ENCODE measurements at regions not wholly inside any gene's neighbourhood (a gene's known extent, or its start where the extent isn't known, plus 50 kb on each side); places are given as distances from the start of the nearest gene placed in this dataset.

GRCh38 chr5:2137444-2138050 lies 254.8 kb upstream of the IRX4 start:
- no peak for DNase-seq (ENCODE audit: low read depth in 1 of 2, low spot score in 1 of 2)

GRCh38 chr5:2136728-2137333 lies 254.1 kb upstream of the IRX4 start:
- DNase-seq (ENCODE audit: low read depth in 1 of 2, low spot score in 1 of 2), result no peak

- DNase-seq (ENCODE audit: low read depth in 1 of 2, low spot score in 1 of 2), result no peak
Measured at GRCh38 chr5:2135833-2136232, 253.1 kb upstream of the IRX4 start.

- DNase-seq (ENCODE audit: low read depth in 1 of 2, low spot score in 1 of 2), result no peak
Measured at GRCh38 chr5:2135354-2135753, 252.6 kb upstream of the IRX4 start.

GRCh38 chr5:2134543-2135292 lies 252.0 kb upstream of the IRX4 start:
- no peak for DNase-seq (ENCODE audit: low read depth in 1 of 2, low spot score in 1 of 2)

- DNase-seq (ENCODE audit: low read depth in 1 of 2, low spot score in 1 of 2), result no peak
Measured at GRCh38 chr5:2133936-2134335, 251.2 kb upstream of the IRX4 start.

GRCh38 chr5:2133080-2133479 lies 250.4 kb upstream of the IRX4 start:
- no peak for DNase-seq (ENCODE audit: low read depth in 1 of 2, low spot score in 1 of 2)

GRCh38 chr5:2132497-2132847 lies 249.7 kb upstream of the IRX4 start:
- no peak for DNase-seq (ENCODE audit: low read depth in 1 of 2, low spot score in 1 of 2)

- DNase-seq (ENCODE audit: low read depth in 1 of 2, low spot score in 1 of 2), result no peak
Measured at GRCh38 chr5:2131826-2132496, 249.2 kb upstream of the IRX4 start.

GRCh38 chr5:2131196-2131595 lies 248.5 kb upstream of the IRX4 start:
- DNase-seq (ENCODE audit: low read depth in 1 of 2, low spot score in 1 of 2), result no peak

GRCh38 chr5:2130361-2130760 lies 247.6 kb upstream of the IRX4 start:
- DNase-seq (ENCODE audit: low read depth in 1 of 2, low spot score in 1 of 2), result no peak

GRCh38 chr5:2129568-2130272 lies 247.0 kb upstream of the IRX4 start:
- no peak for DNase-seq (ENCODE audit: low read depth in 1 of 2, low spot score in 1 of 2)

GRCh38 chr5:2128686-2129355 lies 246.1 kb upstream of the IRX4 start:
- DNase-seq (ENCODE audit: low read depth in 1 of 2, low spot score in 1 of 2), result no peak

GRCh38 chr5:2126512-2126911 lies 243.8 kb upstream of the IRX4 start:
- DNase-seq (ENCODE audit: low read depth in 1 of 2, low spot score in 1 of 2), result no peak

- DNase-seq (ENCODE audit: low read depth in 1 of 2, low spot score in 1 of 2), result no peak
Measured at GRCh38 chr5:2125901-2126265, 243.2 kb upstream of the IRX4 start.

- DNase-seq (ENCODE audit: low read depth in 1 of 2, low spot score in 1 of 2), result no peak
Measured at GRCh38 chr5:2125171-2125900, 242.6 kb upstream of the IRX4 start.

GRCh38 chr5:2124434-2125170 lies 241.9 kb upstream of the IRX4 start:
- no peak for DNase-seq (ENCODE audit: low read depth in 1 of 2, low spot score in 1 of 2)

GRCh38 chr5:2123874-2124273 lies 241.1 kb upstream of the IRX4 start:
- DNase-seq (ENCODE audit: low read depth in 1 of 2, low spot score in 1 of 2), result no peak

- DNase-seq (ENCODE audit: low read depth in 1 of 2, low spot score in 1 of 2), result no peak
Measured at GRCh38 chr5:2120361-2120760, 237.6 kb upstream of the IRX4 start.

GRCh38 chr5:2119573-2119972 lies 236.8 kb upstream of the IRX4 start:
- DNase-seq (ENCODE audit: low read depth in 1 of 2, low spot score in 1 of 2), result no peak
